Upper lobe of right lung (tissue), 1 donor: ENCODE measurements at regions not wholly inside any gene's neighbourhood (a gene's known extent, or its start where the extent isn't known, plus 50 kb on each side); places are given as distances from the start of the nearest gene placed in this dataset.
"Not testable (repeated sequence)": the region's sequence is repeated elsewhere in the genome, so short reads cannot be mapped to it uniquely, and the experiment has no call there.

Experiments
- ATAC-seq: fragments of 200-7000 bp; cut with Tn5 transposase; one replicate; pipeline ENCODE4 v1.9.1; 2020; ENCODE audit warnings: mild to moderate bottlenecking, moderate library complexity
- DNase-seq: peaks from one replicate; pipeline ENCODE4 v3.0.0-alpha.2; 2020
- H3K27ac ChIP-seq: fragments of 200-600 bp; one replicate; pipeline ENCODE4 v1.8.0; 2022
- H3K27me3 ChIP-seq: fragments of 200-600 bp; one replicate; pipeline ENCODE4 v1.8.0; 2022; ENCODE audit warnings: mild to moderate bottlenecking
- H3K36me3 ChIP-seq: fragments of 200-600 bp; one replicate; pipeline ENCODE4 v1.8.0; 2022
- H3K4me1 ChIP-seq: fragments of 200-600 bp; one replicate; pipeline ENCODE4 v1.8.0; 2022
- H3K4me3 ChIP-seq: fragments of 200-600 bp; one replicate; pipeline ENCODE4 v1.8.0; 2022; ENCODE audit warnings: mild to moderate bottlenecking
- H3K9me3 ChIP-seq: fragments of 200-600 bp; one replicate; pipeline ENCODE4 v1.8.0; 2022
- CTCF ChIP-seq: fragments of 200-600 bp; IDR thresholded peaks from one replicate; pipeline ENCODE4 v1.8.0; 2022; ENCODE audit warnings: antibody characterized with exemption
- intact Hi-C: fragments of 100-400 bp; cut with DNase I; formaldehyde crosslinking; loops from one replicate; pipeline ENCODE4 v1.11.0; 2022
- donor health status: DM: no; HTN: yes; CAD: no; lungs with severe emphysema.

GRCh38 chr5:87536365-87536764 is 123.6 kb upstream of the CCNH start:
- Histone ChIP-seq H3K27ac (no peak overlapping the region), H3K4me1 (no peaks in the 10 kb centered on the region), H3K4me3 (no peak overlapping the region), H3K9me3 (no peaks in the 10 kb centered on the region), H3K27me3 (no peaks in the 10 kb centered on the region), H3K36me3 (no peaks in the 10 kb centered on the region)
- TF ChIP-seq CTCF = no peak
- intact Hi-C loops = no loop called here
- DNase-seq (no peak), ATAC-seq (no peak)

- no peaks in the 10 kb centered on the region for H3K27me3 ChIP-seq
- no peak for TF ChIP-seq CTCF
- ATAC-seq = no peak
- H3K27ac ChIP-seq = no peak overlapping the region
- no peaks in the 10 kb centered on the region for H3K4me1 ChIP-seq
- no peaks in the 10 kb centered on the region for H3K9me3 ChIP-seq
- intact Hi-C loops = no loop called here
- H3K4me3 ChIP-seq = no peak overlapping the region
- DNase-seq = no peak
- H3K36me3 ChIP-seq = no peaks in the 10 kb centered on the region
Measured at GRCh38 chr5:87535706-87536105, 123.0 kb upstream of the CCNH start.

- DNase-seq = no peak
- H3K36me3 ChIP-seq = no peaks in the 10 kb centered on the region
- no peak overlapping the region for H3K4me3 ChIP-seq
- no peaks in the 10 kb centered on the region for H3K4me1 ChIP-seq
- no peaks in the 10 kb centered on the region for H3K27me3 ChIP-seq
- no peaks in the 10 kb centered on the region for H3K9me3 ChIP-seq
- no peak overlapping the region for H3K27ac ChIP-seq
- no peak for ATAC-seq
- intact Hi-C loops = no loop called here
- no peak for TF ChIP-seq CTCF
Measured at GRCh38 chr5:87529486-87530076, 116.9 kb upstream of the CCNH start.

- intact Hi-C loops = no loop called here
- no peak for ATAC-seq
Measured at GRCh38 chr5:87526131-87526530, 113.4 kb upstream of the CCNH start.

GRCh38 chr5:87524217-87524616 is 111.5 kb upstream of the CCNH start:
- Histone ChIP-seq H3K4me1 (no peaks in the 10 kb centered on the region), H3K27ac (no peak overlapping the region), H3K9me3 (no peaks in the 10 kb centered on the region), H3K36me3 (no peaks in the 10 kb centered on the region), H3K4me3 (no peak overlapping the region), H3K27me3 (no peaks in the 10 kb centered on the region)
- DNase-seq (no peak), ATAC-seq (no peak)
- intact Hi-C loops = no loop called here
- TF ChIP-seq CTCF = no peak

More at GRCh38 chr5:87526131-87526530, 113.4 kb upstream of the CCNH start:
- TF ChIP-seq CTCF = no peak
- no peaks in the 10 kb centered on the region for H3K4me1 ChIP-seq
- H3K27me3 ChIP-seq = no peaks in the 10 kb centered on the region
- no peaks in the 10 kb centered on the region for H3K36me3 ChIP-seq
- no peaks in the 10 kb centered on the region for H3K9me3 ChIP-seq
- no peak overlapping the region for H3K4me3 ChIP-seq
- H3K27ac ChIP-seq = no peak overlapping the region
- no peak for DNase-seq

GRCh38 chr5:87511778-87512177 is 99.0 kb upstream of the CCNH start:
- DNase-seq, ATAC-seq, H3K4me3 ChIP-seq, H3K9me3 ChIP-seq, H3K4me1 ChIP-seq, H3K27me3 ChIP-seq, H3K36me3 ChIP-seq, intact Hi-C loops, H3K27ac ChIP-seq: not testable (repeated sequence)
